ENCODE measurements at regions not wholly inside any gene's neighbourhood (a gene's known extent, or its start where the extent isn't known, plus 50 kb on each side); places are given as distances from the start of the nearest gene placed in this dataset.

- 86 to 87% methylated on average over 6 of the region's 6 CpGs for WGBS, 2 donors
- H3K27ac ChIP-seq: no peak overlapping the region
- H3K9me3 ChIP-seq: no peaks in the 10 kb centered on the region
- H3K4me3 ChIP-seq: no peak overlapping the region
- H3K4me1 ChIP-seq: peaks cover 0 to 3% (median 0%) of the 10 kb centered on the region in 4 donors
- no peaks in the 10 kb centered on the region for H3K36me3 ChIP-seq
- ATAC-seq (ENCODE audit: low FRiP score in 2 of 2): no peak
- no peaks in the 10 kb centered on the region for H3K27me3 ChIP-seq
- no peak for DNase-seq
- no peak for TF ChIP-seq POLR2AphosphoS5 (IDR thresholded peaks at IDR 0.05)
- no peak for TF ChIP-seq POLR2A (IDR thresholded peaks at IDR 0.05)
- no peak for TF ChIP-seq EP300 (IDR thresholded peaks at IDR 0.05)
- TF ChIP-seq CTCF (IDR thresholded peaks at IDR 0.05): no peak
Observed at GRCh38 chr5:15290953-15291352, 209.0 kb upstream of the FBXL7 start.

DNA sequence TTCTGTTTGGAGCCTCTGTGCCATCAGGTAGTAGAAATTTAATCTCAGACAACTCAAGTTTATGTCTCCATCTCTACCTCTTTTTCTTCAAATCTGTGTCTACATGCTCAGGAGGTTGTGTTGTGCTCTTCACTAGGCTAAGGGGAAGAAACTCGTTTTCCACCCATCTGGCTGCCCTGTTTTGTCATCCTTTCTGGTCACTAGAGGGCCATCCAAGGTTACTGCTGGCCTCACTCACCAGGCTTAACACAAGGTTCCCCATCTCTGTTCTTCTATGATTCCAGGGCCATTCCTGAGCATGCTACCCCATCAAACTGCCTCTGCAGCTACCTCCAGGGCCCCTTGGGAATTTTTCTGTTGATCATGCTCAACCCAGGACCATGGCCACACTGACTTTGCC, 213.3 kb upstream of the FBXL7 start:
- H3K4me3 ChIP-seq: no peak overlapping the region
- H3K4me1 ChIP-seq: peaks cover 0 to 3% (median 0%) of the 10 kb centered on the region in 4 donors
- peak in 1 of 6 experiments; percentile 26 for TF ChIP-seq CTCF (IDR thresholded peaks at IDR 0.05)
- TF ChIP-seq EP300 (IDR thresholded peaks at IDR 0.05): no peak
- 23 to 36% methylated on average over 1 of the region's 1 CpG for WGBS, 2 donors
- no peaks in the 10 kb centered on the region for H3K9me3 ChIP-seq
- H3K27me3 ChIP-seq: no peaks in the 10 kb centered on the region
- ATAC-seq (ENCODE audit: low FRiP score in 2 of 2) (peak in 1 of 2 donors; percentile 31), DNase-seq (no peak)
- H3K36me3 ChIP-seq: no peaks in the 10 kb centered on the region
- H3K27ac ChIP-seq: no peak overlapping the region

DNA sequence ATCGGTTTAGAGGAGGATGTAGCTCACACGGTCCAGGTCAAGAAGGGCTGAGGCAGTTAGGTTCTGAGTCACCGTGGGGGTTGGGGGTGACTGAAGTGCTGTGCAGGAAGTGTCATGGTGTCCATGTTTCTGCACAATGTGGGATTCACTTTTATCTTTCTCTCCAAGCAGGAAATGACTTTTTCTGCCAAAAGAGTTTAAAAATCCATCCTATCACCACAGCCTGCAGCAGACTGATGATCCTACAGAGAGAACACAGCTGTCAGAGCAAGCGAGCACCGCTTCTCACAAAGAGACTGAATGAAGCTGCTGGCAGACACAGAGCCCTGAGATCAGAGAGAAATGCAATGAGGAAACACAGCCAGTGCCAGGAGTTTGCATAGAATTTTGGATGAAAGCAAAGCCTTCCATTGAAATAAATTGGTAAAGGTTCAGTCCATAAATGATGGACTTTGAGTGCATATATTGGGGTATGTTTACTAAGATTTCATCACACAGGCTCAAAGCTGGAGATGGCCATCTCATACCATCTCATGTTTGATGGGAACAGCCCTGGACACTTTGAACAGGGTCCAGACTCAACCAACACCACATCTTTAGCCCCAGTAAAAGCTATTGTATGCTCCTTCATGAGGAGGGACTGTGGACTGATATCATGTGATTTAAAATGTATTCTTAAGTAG, 213.9 kb upstream of the FBXL7 start:
- TF ChIP-seq POLR2A (IDR thresholded peaks at IDR 0.05) (no peak), EP300 (IDR thresholded peaks at IDR 0.05) (no peak), CTCF (IDR thresholded peaks at IDR 0.05) (no peak), POLR2AphosphoS5 (IDR thresholded peaks at IDR 0.05) (peak in 1 of 2 donors; percentile 10)
- ATAC-seq (ENCODE audit: low FRiP score in 2 of 2) (peak; percentile 57 to 69), DNase-seq (no peak)
- 54 to 57% methylated on average over 5 of the region's 5 CpGs for WGBS, 2 donors
- H3K4me3 ChIP-seq: no peak overlapping the region
- no peaks in the 10 kb centered on the region for H3K36me3 ChIP-seq
- no peak overlapping the region for H3K27ac ChIP-seq
- no peaks in the 10 kb centered on the region for H3K4me1 ChIP-seq
- no peaks in the 10 kb centered on the region for H3K27me3 ChIP-seq
- H3K9me3 ChIP-seq: no peaks in the 10 kb centered on the region

- H3K4me3 ChIP-seq: no peak overlapping the region
- no peaks in the 10 kb centered on the region for H3K36me3 ChIP-seq
- H3K27ac ChIP-seq: no peak overlapping the region
- H3K4me1 ChIP-seq: no peaks in the 10 kb centered on the region
- TF ChIP-seq POLR2AphosphoS5 (IDR thresholded peaks at IDR 0.05): no peak
- H3K9me3 ChIP-seq: no peaks in the 10 kb centered on the region
- DNase-seq: no peak
- no peaks in the 10 kb centered on the region for H3K27me3 ChIP-seq
- ATAC-seq (ENCODE audit: low FRiP score in 2 of 2): no peak
Observed at GRCh38 chr5:15284706-15285105, 215.3 kb upstream of the FBXL7 start.

- Histone ChIP-seq H3K4me1 (no peaks in the 10 kb centered on the region), H3K9me3 (no peaks in the 10 kb centered on the region), H3K27me3 (no peaks in the 10 kb centered on the region), H3K27ac (no peak overlapping the region), H3K4me3 (no peak overlapping the region), H3K36me3 (no peaks in the 10 kb centered on the region)
- WGBS, 2 donors: 67 to 81% methylated on average over 2 of the region's 2 CpGs
- no peak for DNase-seq
- TF ChIP-seq EP300 (IDR thresholded peaks at IDR 0.05) (no peak), CTCF (IDR thresholded peaks at IDR 0.05) (no peak), POLR2AphosphoS5 (IDR thresholded peaks at IDR 0.05) (no peak), POLR2A (IDR thresholded peaks at IDR 0.05) (no peak)
- ATAC-seq (ENCODE audit: low FRiP score in 2 of 2): no peak
Observed at GRCh38 chr5:15283076-15283475, 216.9 kb upstream of the FBXL7 start.

All from upper lobe of left lung (tissue), 6 donors.